Midbrain (tissue), 1 donor: ENCODE measurements at regions not wholly inside any gene's neighbourhood (a gene's known extent, or its start where the extent isn't known, plus 50 kb on each side); places are given as distances from the start of the nearest gene placed in this dataset.
"Not testable (repeated sequence)": the region's sequence is repeated elsewhere in the genome, so short reads cannot be mapped to it uniquely, and the experiment has no call there.

Experiments
- DNase-seq: peaks from one replicate; lab custom pipeline; 2025; lab: John Stamatoyannopoulos, UW

DNA sequence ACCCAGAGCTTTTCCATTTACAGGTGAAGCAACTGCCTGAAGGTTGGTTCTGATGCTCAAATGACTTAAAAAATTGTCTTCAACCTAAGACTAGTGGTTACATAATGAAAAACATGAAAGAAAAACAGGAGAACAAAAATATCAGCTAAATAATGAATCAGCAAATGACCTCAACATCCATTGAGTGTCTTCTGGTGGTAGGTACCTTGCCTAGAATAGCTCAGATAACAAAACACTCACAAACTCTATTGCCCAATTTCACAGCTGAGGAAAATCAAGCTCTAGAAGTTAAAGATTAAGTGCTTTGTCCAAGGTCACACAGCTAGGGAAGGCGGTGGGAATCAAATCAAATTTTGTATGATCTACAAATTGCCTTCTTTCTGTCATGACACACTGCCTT, 304.6 kb upstream of the CDH11 start:
- no peak for DNase-seq

DNA sequence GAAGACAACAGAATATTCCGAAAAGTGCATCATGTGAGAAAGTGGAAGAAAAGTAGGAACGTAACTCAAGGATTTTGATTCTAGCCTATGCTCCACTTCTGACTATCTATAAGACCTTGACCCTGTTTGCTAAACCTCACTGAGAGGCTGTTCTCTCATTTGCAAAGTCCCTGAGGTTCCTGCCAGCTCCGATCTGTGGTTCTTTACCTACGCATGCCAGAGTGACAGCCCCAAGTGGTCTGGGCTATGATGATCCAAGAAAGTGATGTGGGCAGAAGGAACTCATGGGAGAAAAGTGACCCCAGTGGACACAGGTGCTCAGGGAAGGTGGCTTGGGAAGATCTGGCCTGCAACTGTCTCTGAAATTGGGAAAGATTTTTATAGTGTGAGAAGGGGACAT, 301.1 kb upstream of the CDH11 start:
- no peak for DNase-seq

DNA sequence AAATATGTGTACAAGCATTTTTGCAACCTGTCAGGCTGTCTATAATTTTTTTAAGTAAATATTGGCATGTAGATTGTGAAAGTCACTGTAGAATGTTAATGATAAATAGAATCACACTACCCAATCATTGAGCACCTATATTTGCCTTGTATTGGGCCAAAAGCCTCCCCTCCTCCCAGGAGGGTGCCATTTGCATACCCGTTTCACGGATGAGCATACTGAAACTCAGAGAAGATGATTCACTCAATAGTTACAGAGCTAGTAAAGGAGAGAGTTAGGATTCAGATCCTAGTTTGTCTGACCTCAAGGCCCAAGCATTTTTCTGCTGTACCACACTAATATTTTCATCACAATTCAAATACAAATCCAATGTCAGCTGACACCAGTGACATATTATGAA, 299.7 kb upstream of the CDH11 start:
- DNase-seq, result no peak

DNA sequence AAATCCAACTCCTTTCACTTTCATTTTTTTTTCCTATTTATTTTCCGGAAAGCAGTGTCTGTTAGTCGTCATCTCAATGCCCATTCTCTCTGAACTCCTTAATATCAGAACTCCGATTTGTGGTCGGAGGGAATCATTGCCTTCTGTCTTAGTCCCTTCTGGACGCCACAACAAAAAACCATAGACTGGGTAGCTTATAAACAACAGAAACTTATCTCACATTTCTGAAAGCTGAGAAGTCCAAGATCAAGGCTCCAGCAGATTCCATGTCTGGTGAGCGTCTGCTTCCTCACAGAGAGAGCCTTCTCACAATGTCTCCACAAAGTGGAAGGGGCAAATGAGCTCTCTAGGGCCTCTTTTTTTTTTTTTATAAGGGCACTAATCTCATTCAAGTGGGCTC, 296.6 kb upstream of the CDH11 start:
- DNase-seq, result no peak

DNA sequence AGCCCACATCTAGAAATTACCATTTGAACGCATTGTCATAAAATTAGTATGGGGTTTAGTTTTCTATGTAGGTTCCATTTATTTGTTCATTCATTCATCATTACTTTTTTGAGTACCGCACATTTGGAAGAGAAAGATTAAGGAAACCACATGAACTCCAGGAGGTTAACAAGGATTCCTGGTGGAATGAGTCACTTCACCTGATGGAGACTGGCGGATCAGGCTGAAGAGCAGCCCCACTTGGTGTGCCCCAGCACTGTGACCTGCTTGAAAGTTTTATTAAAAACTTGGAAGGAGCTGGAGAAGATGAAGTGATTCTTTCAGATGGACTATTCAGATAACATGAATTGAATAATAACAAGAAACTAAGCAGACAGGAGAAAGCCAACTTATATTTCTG, 293.6 kb upstream of the CDH11 start:
- DNase-seq, result no peak

DNA sequence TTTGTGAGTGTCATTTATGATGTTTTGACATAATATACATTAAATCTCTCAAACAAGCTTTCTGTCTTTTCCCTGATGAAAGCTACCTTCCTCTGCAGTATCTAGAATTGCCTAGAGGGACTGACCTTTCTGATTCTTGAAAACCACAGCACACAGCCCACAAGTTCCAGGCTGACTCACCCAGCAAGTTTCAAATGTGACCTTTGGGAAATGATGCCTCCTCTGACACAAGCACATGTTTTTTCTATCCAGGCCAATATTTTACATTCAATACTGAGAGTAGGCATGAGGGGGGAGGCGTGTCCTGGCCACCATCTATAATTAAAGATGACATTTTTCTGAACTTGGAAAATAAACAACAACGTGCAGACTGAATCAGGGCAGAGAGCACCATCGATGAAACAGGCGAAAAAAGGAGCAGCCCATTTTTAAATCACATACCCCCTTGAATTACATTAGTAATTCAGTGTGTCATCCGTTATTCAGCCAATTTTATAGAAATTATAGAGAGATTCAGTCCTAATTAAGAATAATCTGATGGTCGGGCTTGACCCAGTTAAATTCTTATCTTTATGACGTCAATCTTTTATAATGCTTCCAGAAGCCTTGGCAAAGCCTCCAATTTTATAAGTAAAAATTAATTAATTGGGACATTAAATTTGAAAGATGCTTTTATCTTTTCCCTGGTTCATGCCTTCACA, 292.6 kb upstream of the CDH11 start:
- no peak for DNase-seq

DNA sequence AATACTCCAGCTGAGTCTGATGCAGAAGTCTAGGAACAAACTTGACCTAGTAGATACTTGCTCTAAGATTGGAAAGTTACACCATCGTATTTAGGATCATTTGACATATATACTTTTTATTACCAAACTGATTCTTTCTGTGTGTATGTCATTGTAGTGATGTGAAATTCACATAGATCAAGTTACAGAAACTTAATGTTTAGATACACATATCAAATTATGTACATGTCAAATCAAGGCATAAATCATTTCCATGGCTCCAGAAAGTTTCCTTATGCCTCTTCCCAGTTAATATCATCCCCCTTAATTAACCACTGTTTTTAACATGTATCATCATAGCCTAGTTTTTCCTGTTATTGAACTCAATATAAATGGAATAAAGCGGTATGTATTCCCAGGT, 292.0 kb upstream of the CDH11 start:
- no peak for DNase-seq

DNA sequence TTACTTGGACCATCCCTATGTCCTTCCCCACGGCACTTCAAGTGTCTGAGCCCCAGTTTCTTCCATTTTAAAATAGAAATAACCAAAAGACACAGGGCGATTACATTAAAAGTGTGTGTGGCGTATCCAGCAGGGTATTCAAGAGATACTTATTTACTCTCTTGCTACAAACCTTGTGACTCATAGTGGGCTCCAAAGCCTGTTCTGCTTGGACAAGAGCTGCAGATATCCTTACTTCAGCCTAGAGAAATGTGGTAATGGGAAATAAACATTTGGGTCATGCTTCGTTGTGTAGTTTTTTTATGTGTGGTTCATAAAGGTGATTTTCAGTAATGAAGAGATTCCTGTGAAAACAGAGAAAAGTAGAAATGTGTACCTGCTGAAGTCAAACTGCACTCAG, 288.9 kb upstream of the CDH11 start:
- DNase-seq, result no peak

DNA sequence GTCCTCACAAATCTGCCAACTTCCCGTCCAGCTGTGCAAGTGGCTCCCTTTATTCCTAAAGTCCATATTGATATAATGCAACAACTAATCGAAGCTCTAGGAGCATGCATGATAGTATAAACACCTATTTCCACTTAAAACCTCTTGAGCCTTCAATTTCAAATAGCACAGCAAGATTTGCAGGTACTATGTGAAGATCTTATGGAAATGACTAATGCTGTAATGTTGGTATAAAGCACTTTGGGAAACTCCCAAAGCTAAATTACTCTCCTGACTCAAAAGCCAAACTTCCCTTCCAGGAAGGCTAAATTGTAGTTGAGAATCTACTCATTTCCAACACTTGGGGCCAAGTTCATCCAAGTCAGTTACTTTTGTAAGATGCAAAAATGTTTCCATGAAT, 287.6 kb upstream of the CDH11 start:
- DNase-seq, result no peak

DNA sequence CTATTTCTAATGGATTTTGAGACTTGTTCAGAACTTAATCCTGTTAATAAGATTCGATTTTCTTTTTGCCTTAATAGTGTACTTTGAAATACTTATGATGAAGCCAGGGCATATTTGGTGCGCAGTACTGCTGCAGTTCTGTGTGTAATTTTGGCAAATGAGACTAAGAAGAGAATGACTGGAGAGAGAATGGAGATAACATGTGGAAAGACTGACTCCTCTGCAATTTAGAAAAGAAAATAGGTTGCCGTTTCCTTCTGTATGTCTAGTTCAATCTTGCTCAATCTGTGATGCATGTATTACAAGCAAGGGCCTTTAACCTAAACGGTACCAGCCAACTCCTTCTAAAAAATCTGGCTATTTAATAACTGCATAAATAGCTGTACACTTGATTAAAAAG, 285.1 kb upstream of the CDH11 start:
- no peak for DNase-seq

DNA sequence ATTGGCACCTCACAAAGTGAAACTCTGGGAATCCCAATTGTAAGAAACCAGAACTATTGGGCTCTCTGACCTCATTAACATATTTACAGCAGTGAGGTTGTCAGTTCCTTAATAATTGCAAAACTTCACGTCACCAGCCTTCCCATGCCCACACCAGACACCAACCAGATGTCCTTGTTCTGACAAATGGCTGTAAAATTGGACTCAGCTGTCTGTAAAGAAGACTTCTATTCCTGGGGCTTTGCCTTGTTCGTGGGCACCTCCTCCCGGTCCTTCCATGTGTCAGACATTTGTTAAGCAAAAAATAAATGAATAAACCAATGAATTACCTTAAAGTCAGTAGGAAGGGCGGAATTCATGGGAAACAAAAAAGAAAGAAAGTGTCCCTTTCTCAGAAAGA, 284.3 kb upstream of the CDH11 start:
- DNase-seq, result no peak

DNA sequence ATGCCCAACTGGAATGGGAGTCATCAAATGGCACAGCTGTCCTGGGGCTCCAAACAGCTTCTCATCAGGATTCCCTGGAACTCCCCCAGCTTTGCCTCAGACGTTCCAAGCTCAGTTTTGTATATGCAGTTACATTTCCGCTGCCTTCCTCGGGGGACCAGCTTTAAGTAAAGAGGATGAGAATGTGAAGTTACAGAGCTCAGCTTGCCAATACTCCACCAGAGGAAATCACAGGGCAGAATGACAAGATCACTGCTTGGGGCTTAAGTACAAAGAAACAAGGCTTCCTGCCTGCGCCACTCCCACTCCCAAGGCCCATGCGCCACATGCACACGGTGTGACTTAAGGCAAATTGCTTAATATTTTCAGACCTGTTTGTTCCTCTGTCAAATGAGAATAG, 272.4 kb upstream of the CDH11 start:
- no peak for DNase-seq

DNA sequence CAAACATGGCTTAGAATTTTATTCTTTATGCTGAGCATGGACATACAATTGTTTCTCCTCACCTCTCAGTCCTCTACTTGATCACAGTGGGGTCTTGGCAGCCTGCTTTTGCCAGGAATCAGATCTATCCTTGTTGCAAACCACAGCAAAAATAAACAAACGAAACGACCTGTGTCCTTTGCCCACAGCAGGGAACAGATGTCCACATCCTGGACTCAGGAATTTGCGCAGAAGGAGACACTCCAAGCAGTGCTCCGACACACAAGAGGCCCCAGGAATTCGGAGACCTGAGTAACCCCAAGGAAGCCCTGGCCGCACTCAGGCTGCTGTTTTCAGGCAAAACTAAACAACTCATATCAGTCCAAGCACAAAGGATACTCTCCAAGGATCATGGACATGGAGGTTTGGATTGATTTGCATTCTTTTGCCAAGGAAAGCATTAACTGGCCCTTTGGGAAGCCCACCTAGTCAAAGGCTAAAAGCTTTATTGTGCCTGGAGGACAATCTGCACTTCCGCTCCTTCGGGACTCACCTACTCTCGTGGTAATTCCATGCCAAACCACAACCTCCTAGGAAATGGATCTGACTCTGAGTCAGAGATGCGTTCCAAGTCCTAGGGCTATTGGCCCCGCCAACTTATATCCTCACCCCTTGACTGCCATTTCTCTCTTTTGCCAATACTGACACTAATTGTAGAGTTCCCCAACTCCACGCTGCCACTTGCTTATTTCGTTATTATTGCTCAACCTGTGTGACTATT, 271.1 kb upstream of the CDH11 start:
- DNase-seq, result no peak

DNA sequence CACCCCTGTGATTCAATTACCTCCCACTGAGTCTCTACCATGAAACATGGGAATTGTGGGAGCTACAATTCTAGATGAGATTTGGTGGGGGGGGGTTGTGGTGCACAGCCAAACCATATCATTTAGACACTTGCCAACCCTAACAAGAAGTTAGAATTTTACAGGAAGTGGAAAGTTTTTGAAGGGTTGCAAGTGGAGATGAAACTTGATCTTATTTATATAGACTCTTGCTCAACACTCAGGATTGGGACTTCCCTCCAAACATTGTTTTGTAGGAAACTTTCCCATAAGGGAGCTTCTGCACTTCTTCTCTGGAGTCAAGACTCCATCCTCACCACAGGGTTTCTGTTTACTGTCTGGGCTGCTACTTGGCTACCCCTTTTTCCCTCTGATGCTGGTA, 266.7 kb upstream of the CDH11 start:
- DNase-seq, result no peak

DNA sequence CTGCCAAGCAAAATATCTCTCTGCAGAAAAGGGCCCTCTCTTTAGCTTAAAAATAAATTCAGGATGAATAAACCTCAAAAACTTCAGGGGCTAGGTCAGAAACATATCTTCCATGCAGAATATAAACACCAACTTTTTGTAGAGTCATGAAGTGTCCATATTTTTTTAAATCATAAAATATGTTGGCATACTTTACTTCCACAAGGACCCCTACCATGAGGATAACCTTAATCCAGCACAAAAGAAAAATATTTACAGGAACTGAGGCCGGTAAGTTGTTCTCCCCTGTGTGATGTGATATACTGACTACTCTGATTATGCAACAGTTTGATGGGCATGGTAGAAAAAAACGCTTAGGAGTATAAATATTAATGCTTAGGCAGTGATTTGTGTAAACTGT, 264.8 kb upstream of the CDH11 start:
- DNase-seq, result no peak

DNA sequence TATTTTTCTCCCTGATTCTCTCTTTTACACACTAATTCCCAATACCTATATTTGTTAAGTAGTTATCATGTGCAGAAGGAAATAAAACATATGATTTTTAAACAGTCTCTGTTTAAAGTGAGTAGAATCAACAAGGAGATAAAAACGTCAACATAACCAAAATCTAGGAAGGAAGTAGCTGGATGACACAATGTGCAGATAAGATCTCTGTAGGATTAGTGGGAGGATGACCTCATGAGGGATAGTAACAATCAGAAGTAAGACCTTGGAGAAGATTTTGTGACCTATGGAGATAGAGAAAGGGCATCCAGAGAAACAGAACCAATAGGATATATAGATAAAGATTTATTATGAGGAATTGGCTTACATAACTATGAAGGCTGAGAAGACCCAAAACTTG, 262.6 kb upstream of the CDH11 start:
- DNase-seq, result no peak

DNA sequence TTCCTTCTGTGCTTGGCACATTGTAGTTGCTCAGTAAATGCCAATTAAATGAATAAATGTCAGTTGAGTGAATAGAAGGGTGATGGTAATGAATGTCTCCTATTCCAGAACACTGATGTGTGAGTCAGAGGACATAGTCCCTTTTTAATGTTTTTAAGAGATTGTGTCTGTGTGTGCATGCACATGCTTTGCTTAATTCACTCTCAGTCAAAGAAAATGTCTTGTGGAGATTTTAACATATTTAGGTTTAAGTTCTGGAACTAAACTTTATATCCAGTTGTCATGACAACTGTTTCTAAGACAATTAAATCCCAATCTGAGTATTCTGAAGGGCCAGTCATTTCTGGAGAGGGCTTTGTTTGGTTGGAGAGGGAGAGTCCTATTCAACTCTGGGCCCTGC, 255.3 kb upstream of the CDH11 start:
- DNase-seq, result no peak

DNA sequence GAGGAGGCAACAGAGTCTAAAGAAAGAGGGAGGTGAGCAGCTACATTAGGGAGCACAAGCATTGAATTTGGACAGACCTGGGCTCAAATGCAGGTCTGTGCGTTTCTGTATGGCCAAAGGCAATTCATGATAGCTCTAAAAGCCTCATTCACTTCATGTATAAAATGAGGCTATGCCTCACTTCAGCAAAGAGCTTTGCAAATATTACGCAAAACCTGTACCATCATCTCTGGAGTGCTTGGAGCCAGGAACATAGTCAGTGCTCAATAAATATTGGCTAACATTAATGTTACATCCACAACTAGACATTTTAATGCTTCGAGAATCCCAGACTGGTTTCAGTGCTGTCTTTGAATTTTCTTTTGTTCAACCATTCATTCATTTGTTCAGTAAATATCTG, 254.7 kb upstream of the CDH11 start:
- DNase-seq, result no peak

DNA sequence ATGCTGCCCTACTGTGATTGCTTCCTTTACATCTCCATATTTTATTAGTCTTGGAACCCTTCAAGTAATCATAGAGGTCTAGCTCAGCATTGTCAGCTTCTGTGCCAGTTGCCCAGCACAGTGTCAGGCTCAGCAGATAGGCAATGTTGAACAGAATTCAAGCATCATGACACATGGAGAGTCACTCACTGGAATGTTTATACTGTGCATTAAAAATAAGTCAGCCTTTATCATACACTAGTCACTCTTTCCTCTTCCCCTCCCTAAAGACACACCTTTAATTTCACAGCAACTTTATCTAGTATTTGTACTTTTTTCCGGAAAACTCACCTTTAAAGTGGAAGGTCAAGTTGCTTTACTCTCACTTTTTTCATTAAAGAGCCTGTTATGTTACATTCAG, 253.8 kb upstream of the CDH11 start:
- DNase-seq, result no peak

DNA sequence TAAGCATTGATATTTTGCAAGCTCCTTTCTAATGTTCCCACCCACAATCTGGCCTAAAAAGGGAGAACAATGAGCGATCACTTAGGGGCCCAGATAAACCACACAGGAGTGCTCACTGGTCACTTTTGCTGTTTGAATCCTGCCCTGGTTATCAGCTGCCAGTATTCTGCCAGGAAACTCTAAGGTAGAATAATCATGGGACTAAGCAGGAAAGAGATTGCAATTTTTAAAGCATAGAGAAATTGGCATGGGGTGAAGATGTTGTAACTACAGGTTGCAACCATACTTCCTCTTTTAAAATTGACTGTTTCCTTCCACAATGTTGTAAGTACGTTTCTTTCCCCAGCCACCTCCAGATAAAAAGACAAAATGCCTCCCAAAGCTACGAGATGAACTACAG, 251.2 kb upstream of the CDH11 start:
- DNase-seq, result no peak

DNA sequence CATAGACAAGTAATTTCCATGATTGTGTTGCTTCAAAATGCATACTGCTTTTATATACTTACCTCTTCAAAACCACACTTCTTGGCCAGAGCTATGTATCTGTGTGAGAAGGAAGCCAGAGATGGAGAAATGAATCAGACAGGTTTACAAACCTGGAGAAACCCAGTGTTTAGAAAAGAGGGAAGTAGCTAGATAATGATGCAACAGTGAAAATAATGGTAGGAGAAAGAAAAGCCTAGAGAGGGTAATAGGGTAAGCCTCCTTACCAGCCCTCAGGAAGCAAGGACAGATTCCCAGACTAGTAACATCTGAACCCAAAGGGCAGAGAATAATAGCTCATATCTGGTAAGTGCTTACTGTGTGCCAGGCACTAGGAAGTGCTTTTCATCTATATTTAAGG, 250.3 kb upstream of the CDH11 start:
- no peak for DNase-seq

DNA sequence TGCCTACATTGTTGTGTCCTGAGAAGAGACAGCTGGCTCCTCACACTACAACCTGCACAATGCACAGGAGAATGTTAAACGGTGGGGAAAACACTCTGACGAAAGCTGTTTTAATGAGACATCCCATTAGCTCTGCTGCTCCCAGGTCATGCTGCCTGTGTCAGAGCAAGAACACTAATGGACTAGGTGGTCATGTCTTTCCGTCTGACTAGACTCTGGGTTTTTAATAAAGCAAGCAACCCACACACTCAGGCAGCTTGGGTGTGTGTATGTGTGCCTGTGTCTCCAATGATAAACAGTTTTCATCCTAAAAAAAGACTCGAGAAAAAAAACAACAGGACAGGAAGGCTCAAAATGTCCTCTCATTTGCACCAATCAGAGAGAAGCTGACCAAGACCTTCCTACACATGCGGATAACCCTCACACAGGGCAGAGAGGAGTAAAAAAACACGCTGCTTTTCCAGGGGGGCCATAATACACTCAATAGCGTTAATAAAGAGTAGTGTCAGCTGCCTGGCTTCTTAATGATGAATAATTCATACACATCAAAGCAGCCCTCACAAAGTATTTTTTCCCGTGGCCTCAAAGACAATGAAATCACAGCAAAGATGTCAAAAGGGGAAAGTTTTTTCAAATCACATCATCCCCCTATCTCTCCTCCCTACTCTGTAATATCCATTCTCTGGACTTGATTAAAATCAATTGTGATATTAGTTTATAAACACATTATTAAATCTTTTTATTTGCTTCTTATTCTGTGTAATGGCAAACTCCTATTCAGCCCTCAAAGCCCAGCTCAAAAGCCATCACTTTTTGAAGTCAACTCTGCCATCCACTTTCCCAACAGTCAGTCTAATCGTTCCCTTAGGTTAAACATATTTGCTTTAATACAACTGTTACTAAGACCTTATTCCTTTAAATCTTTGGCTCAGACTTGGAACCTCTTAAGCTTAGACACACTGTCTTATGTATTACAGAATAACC, 244.2 kb upstream of the CDH11 start:
- DNase-seq, result no peak

DNA sequence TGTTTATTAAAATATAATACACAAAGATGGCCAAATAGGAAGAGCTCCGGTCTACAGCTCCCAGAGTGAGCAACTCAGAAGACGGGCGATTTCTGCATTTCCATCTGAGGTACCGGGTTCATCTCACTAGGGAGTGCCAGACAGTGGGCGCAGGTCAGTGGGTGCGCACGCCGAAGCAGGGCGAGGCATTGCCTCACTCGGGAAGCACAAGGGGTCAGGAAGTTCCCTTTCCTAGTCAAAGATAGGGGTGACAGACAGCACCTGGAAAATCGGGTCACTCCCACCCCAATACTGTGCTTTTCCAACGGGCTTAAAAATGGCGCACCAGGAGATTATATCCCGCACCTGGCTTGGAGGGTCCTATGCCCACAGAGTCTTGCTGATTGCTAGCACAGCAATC, 234.9 kb upstream of the CDH11 start:
- DNase-seq, result not testable (repeated sequence)
